Activated gamma-delta T cell (primary cell): ENCODE measurements at regions not wholly inside any gene's neighbourhood (a gene's known extent, or its start where the extent isn't known, plus 50 kb on each side); places are given as distances from the start of the nearest gene placed in this dataset.
"Not testable (repeated sequence)": the region's sequence is repeated elsewhere in the genome, so short reads cannot be mapped to it uniquely, and the experiment has no call there.

Experiments
- DNase-seq: peaks from one replicate; lab custom pipeline; 2025; lab: John Stamatoyannopoulos, UW

DNA sequence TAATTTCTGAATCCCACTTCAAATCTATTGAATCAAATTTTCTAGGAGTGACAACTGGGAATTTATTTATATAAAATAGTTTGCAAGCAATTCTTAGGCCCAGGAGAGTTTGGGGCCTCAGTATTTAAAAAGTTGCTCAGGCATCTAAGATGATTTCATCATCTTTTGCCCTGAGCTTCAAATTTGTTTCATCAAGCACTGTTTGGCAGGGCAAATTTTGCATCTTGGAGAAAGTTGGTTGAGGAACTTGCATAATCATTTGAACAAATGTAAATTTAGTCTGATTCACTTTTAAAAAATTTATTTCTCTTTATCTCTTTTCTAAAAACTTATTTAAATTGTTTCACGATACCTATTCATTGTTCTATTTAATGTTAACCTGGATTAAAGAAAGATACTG, 702.8 kb downstream of the SI start:
- DNase-seq, result no peak

GRCh38 chr3:164371681-164372080, 706.6 kb downstream of the SI start:
- DNase-seq, result no peak

DNA sequence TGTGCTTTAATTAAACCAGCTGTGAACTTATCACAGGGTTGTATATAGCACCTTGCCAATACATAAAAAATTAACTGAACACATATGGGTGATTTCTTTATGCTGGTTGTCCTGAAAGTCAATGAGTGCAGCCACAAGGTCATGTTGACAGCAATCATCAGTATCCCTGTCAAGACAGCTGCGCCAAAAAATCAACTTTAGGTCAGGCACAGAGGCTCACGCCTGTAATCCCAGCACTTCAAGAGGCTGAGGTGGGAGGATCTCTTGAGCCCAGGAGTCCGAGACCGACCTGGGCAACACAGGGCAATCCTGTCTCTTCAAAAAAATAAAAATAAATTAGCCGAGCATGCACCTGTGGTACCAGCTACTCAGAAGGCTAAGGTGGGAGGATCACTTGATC, 707.3 kb downstream of the SI start:
- DNase-seq, result no peak

DNA sequence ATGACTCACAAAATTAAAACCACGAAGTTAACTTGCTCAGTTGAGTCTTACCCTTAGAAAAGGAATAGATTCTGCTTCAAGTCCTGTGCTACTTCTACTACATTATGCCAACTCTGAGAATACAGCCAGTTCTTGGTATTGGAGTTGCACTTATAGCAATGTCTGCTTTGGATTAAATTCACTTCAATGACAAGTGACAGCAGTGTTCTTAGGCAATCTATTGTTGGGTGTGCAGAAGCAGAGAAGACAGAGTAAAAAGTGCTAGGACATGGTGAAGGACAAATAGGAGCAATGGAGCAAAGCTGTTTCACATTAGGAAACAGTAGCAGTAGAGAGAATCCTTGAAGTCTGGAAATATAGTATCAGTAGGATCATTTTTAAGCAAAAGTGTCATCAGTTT, 713.1 kb downstream of the SI start:
- no peak for DNase-seq

- no peak for DNase-seq
Measured at GRCh38 chr3:164364111-164364510, 714.2 kb downstream of the SI start.

DNA sequence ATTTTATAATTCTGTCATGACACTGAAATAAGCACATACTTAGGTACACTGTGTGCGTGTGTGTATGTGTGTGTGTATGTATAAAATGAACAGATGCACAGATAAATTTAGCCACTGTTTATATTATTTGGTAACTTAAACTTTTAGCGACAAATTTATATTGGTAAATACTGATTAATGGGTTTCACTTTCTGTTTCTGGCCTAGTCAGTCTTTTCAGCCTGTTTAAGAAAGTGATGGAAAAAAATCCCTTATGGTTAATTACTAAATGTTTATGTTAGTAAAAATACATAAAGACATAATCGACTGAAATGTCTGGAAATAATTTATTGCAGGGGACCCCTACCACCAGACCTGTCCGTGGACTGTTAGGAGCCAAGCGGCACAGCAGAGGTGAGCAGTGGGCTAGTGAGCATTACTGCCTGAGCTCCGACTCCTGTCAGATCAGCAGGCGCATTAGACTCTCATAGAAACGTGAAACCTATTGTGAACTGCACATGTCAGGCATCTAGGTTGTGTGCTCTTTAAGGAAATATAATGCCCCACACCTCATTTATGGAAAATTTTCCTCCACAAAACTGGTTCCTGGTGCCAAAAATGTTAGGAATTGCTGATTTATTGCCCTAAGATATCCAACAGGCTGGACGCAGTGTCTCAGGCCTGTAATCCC, 717.4 kb downstream of the SI start:
- no peak for DNase-seq

GRCh38 chr3:164360078-164360578, 718.2 kb downstream of the SI start:
- DNase-seq, result no peak

- DNase-seq, result no peak
Measured at GRCh38 chr3:164352991-164353390, 725.3 kb downstream of the SI start.

DNA sequence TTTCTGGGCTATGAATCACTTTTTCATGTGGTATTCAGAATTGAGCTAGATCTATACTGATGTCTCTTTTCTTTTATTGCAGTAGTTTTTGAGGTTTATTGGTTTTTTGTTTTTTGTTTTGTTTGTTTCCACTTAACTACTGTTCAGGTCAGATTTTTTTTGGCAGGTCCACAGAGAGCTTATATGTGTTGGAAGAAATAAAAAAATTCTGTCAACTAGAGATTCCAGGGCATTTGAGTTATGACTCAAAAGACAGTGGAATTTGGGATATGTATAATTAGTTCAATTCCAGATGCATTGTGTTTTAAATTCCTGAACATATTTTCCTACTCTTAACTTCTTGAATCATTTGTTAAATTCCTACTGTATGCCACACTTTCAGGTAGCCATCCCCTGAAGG, 727.2 kb downstream of the SI start:
- DNase-seq, result no peak

GRCh38 chr3:164342206-164342605, 736.1 kb downstream of the SI start:
- DNase-seq, result not testable (repeated sequence)

DNA sequence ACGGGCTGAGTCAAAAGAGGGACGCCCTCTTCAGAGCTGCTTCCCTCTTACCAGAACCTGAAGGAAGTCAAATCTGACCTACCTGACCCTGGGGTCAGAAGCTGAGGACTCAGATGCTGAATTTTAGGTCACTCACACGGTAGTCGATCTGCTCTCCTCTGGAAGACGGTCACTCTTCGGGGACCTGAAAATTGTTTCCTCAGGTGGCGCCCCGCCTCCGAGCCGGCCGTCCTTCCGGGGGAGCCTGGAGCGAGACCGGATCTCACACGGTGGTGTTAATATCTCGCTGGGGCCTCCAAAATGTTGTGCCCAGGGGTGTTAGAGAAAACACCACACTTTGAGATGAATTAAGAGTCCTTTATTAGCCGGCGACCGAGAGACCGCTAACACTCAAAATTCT, 737.2 kb downstream of the SI start:
- no peak for DNase-seq

- DNase-seq, result no peak
Measured at GRCh38 chr3:164340273-164340672, 738.0 kb downstream of the SI start.

GRCh38 chr3:164332831-164333802, 745.2 kb downstream of the SI start:
- DNase-seq, result no peak

GRCh38 chr3:164326714-164327113, 751.6 kb downstream of the SI start:
- DNase-seq, result no peak

DNA sequence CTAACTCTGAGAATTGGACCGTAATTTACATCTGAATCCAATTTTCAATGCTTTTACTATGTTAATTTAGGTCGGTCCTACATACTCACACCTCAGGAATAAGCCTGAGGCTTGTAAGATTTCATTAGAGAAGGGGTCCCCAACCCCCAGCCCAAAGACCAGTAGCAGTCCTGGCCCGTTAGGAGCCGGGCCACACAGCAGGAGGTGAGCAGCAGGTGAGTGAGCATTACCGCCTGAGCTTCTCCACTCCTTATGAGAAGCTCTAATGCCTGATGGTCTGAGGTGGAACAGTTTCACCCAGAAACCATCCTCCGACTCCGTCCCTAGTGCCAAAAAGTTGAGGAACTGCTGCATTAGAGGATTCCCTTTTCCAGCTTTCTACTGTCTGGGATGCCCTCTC, 757.3 kb downstream of the SI start:
- DNase-seq, result no peak

- no peak for DNase-seq
Measured at GRCh38 chr3:164306042-164306441, 772.3 kb downstream of the SI start.

DNA sequence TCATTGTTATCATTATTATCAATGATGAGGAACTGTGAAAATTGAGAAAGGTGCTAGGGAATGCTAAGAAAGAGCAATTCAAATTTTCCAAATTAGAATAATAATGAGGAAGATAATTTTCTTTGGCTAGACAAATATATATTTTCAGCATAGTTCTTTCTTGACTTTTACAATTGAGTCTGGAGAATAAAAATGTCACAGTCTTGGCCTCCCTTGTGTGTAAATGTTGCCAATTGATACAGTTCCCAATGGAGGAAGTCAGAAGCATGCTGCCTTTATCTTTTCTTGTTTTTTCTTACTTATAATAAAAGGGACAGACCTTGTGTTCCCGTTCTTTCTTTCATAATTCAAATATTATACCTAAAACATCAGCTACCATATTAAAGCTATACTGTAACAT, 774.4 kb downstream of the SI start:
- DNase-seq, result no peak

DNA sequence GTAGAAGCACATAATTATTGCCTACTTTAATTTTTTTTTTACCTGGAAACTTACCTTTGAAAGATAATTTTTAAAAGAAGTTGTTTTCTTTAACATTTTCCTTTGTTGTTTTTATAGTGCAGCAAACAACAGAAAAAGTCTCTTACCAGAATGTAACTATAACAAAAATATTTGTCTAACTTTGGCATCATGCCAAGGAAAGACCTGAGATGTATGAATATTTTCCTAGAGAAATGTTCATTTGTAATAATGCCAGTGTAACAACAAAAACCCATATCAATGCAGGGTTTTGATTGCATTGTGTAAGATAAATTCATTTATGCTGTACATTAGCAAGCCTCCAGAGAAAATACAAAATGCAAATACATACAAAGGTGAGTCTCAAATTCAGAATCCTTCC, 775.7 kb downstream of the SI start:
- DNase-seq, result no peak

DNA sequence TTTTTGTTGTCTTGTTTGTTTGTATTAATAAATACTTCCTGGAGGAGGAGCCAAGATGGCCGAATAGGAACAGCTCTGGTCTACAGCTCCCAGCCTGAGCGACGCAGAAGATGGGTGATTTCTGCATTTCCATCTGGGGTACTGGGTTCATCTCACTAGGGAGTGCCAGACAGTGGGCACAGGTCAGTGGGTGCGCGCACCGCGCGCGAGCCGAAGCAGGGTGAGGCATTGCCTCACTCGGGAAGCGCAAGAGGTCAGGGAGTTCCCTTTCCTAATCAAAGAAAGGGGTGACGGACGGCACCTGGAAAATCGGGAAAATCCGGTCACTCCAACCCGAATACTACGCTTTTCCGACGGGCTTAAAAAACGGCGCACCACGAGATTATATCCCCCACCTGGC, 786.8 kb downstream of the SI start:
- not testable (repeated sequence) for DNase-seq

GRCh38 chr3:164278550-164278949, 799.7 kb downstream of the SI start:
- no peak for DNase-seq

DNA sequence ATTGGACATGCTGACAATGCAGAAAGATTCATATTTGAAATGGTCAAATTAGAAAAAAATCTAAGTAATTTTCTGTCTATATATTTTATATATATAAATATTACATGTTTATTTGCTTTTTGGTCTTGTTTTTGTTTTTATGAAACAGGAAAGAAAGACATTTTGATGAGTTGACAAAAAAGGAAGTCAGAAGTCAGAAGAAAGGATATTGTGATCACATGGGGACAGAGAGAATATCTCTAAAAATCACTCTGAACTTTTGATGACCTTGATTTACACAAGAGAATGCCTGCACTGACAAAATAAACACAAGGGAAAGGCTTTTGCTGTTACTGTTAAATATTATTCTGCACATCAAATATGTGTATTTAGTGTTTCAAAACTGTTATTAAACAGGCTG, 811.2 kb downstream of the SI start:
- DNase-seq, result no peak

- no peak for DNase-seq
Measured at GRCh38 chr3:164250923-164251322, 827.4 kb downstream of the SI start.

- no peak for DNase-seq
Measured at GRCh38 chr3:164236851-164237250, 841.4 kb downstream of the SI start.
